Ishikawa (cell line): ENCODE measurements at regions not wholly inside any gene's neighbourhood (a gene's known extent, or its start where the extent isn't known, plus 50 kb on each side); places are given as distances from the start of the nearest gene placed in this dataset.
A peak's percentile ranks its signal among the peaks of the same experiment; 100 is the strongest.

ENCODE experiments used
- CEBPB ChIP-seq: IDR thresholded peaks from 2 replicates; pipeline ENCODE4 v1.6.1; 2012
- CREB1 ChIP-seq: IDR thresholded peaks from 2 replicates; pipeline ENCODE4 v1.6.1; 2012; ENCODE audit warnings: low read depth
- EGR1 ChIP-seq: IDR thresholded peaks from 2 replicates; pipeline ENCODE4 v1.6.1; 2012
- EP300 ChIP-seq: IDR thresholded peaks from 2 replicates; pipeline ENCODE4 v1.6.1; 2012; ENCODE audit warnings: borderline replicate concordance
- FOXM1 ChIP-seq: IDR thresholded peaks from 2 replicates; pipeline ENCODE4 v1.6.1; 2012; ENCODE audit warnings: low read depth, borderline replicate concordance
- NFIC ChIP-seq: IDR thresholded peaks from 2 replicates; pipeline ENCODE4 v1.6.1; 2012
- RAD21 ChIP-seq: IDR thresholded peaks from 2 replicates; pipeline ENCODE4 v1.6.1; 2012; ENCODE audit warnings: low read depth
- TAF1 ChIP-seq: IDR thresholded peaks from 2 replicates; pipeline ENCODE4 v1.6.1; 2012; ENCODE audit warnings: low read depth, mild to moderate bottlenecking
- TCF12 ChIP-seq: IDR thresholded peaks from 2 replicates; pipeline ENCODE4 v1.6.1; 2012; ENCODE audit warnings: low read depth
- TEAD4 ChIP-seq: IDR thresholded peaks from 2 replicates; pipeline ENCODE4 v1.6.1; 2012
- YY1 ChIP-seq: IDR thresholded peaks from 2 replicates; pipeline ENCODE4 v1.6.1; 2012; ENCODE audit warnings: low read depth
- ZBTB7A ChIP-seq: IDR thresholded peaks from 2 replicates; pipeline ENCODE4 v1.6.1; 2012; ENCODE audit warnings: low read depth
- TF ChIP-seq, protein P1 (sequence below): IDR thresholded peaks from 2 replicates; pipeline ENCODE4 v1.6.1; 2012; ENCODE audit warnings: low read depth, mild to moderate bottlenecking
- TF ChIP-seq, protein P2 (sequence below): IDR thresholded peaks from 2 replicates; pipeline ENCODE4 v1.6.1; 2012
- TF ChIP-seq, protein P3 (sequence below): IDR thresholded peaks from 2 replicates; pipeline ENCODE4 v1.6.1; 2012

DNA sequence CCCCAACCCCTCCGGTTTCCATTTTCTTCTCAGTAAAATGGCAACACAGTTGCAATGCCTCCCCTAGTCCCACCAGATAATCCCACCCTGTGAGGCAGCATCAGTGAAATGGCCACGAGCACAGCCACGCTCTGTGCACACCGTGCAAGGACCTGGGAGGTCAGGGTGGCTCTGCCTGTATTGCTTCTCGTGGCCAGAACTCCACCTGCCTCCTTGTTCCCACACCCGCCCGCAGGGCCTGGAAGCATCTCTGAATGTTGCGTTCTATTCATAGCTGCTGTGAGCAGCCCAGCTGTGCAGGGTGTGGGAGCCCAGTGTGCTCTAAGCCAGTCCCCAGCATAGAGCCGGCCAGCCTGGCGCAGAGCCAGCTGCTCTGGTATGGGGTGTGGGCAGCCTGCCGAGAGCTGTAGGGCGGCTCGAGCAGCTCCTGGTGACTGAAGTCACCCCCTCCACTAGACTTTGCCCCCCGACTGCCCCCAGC lies 161.1 kb downstream of the DLL1 start:
- TF ChIP-seq RAD21 (peak; percentile 8; the same call in 1 of the 2 replicates), TAF1 (no peak), YY1 (no peak), NFIC (peak; percentile 95), EP300 (peak; percentile 71), ZBTB7A (no peak), TCF12 (peak; percentile 86), TEAD4 (peak; percentile 69), CREB1 (no peak), EGR1 (no peak), FOXM1 (peak; percentile 28; the same call in 1 of the 2 replicates), CEBPB (no peak)
- TF ChIP-seq, protein P1, sequence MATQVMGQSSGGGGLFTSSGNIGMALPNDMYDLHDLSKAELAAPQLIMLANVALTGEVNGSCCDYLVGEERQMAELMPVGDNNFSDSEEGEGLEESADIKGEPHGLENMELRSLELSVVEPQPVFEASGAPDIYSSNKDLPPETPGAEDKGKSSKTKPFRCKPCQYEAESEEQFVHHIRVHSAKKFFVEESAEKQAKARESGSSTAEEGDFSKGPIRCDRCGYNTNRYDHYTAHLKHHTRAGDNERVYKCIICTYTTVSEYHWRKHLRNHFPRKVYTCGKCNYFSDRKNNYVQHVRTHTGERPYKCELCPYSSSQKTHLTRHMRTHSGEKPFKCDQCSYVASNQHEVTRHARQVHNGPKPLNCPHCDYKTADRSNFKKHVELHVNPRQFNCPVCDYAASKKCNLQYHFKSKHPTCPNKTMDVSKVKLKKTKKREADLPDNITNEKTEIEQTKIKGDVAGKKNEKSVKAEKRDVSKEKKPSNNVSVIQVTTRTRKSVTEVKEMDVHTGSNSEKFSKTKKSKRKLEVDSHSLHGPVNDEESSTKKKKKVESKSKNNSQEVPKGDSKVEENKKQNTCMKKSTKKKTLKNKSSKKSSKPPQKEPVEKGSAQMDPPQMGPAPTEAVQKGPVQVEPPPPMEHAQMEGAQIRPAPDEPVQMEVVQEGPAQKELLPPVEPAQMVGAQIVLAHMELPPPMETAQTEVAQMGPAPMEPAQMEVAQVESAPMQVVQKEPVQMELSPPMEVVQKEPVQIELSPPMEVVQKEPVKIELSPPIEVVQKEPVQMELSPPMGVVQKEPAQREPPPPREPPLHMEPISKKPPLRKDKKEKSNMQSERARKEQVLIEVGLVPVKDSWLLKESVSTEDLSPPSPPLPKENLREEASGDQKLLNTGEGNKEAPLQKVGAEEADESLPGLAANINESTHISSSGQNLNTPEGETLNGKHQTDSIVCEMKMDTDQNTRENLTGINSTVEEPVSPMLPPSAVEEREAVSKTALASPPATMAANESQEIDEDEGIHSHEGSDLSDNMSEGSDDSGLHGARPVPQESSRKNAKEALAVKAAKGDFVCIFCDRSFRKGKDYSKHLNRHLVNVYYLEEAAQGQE: no peak
- TF ChIP-seq, protein P2, sequence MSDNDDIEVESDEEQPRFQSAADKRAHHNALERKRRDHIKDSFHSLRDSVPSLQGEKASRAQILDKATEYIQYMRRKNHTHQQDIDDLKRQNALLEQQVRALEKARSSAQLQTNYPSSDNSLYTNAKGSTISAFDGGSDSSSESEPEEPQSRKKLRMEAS: peak; percentile 8; the same call in 1 of the 2 replicates
- TF ChIP-seq, protein P3, sequence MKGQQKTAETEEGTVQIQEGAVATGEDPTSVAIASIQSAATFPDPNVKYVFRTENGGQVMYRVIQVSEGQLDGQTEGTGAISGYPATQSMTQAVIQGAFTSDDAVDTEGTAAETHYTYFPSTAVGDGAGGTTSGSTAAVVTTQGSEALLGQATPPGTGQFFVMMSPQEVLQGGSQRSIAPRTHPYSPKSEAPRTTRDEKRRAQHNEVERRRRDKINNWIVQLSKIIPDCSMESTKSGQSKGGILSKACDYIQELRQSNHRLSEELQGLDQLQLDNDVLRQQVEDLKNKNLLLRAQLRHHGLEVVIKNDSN: no peak

DNA sequence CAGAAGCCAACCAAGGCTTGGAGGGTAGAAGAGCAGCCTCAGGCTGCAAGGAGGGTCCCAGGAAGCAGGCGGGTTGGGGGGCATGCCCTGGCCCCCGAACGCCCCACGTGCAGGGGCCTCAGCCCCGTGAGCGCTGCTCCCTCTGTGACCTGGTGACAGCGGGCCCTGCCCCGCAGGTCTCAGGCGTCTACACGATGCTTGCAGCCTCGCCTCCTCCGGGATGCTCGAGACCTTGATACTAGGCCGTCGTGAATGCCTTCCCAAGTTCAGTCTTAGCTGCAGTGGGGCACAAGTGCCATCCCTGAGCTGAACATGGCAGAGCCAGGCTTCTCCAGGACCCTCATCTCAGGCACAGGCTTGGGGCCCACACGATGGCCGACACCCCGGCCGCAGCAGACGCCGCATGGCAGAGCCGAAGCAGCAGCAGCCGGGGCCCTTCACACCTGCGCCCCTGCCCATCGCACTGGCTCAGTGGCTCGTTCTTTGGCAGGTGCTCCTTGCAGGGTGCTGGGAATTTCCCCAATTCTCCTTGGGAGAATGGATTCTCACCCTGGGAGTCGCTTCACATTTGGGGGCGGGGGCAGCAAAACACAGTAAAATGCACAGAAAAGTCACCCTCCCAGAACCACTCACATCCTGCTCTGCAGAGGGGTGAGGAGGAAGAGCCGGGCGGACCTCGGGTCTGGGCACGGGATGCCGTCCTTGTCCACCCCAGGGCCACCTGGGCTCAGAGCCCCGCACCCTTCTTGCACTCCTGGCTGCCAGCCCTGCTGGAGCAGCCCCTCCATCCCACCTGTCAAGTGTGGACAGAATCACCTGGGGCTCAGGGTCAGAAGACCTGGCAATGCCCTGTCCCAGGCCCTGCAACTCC lies 161.8 kb downstream of the DLL1 start:
- TF ChIP-seq TCF12 (no peak), FOXM1 (no peak), EGR1 (no peak), RAD21 (no peak), CREB1 (no peak), CEBPB (no peak), EP300 (no peak), TEAD4 (no peak), NFIC (no peak), TAF1 (no peak), YY1 (no peak), ZBTB7A (no peak)
- TF ChIP-seq, protein P2: no peak
- TF ChIP-seq, protein P3: no peak
- TF ChIP-seq, protein P1: no peak

DNA sequence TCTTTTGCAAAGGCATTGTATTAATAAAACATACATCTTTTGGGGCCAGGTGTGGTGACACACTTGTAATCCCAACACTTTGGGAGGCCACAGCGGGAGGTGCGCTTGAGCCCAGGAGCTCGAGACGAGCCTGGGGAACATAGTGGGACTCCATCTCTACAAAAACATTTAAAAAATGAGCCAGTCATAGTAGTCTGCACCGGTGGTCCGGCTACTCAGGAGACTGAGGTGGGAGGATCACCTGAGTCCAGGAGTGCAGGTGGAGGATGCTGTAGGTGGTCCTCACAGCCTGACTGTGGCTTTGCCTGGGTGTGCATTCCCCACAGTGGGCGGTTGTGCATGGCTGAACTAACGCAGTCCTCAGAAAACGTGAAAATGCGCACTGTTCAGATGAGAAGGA lies 162.5 kb downstream of the DLL1 start:
- TF ChIP-seq TEAD4 (no peak), CREB1 (no peak), TAF1 (no peak), EGR1 (no peak), RAD21 (no peak), TCF12 (no peak), ZBTB7A (no peak), EP300 (no peak), YY1 (no peak), NFIC (no peak), FOXM1 (no peak)
- TF ChIP-seq, protein P2: no peak
- TF ChIP-seq, protein P1: no peak

DNA sequence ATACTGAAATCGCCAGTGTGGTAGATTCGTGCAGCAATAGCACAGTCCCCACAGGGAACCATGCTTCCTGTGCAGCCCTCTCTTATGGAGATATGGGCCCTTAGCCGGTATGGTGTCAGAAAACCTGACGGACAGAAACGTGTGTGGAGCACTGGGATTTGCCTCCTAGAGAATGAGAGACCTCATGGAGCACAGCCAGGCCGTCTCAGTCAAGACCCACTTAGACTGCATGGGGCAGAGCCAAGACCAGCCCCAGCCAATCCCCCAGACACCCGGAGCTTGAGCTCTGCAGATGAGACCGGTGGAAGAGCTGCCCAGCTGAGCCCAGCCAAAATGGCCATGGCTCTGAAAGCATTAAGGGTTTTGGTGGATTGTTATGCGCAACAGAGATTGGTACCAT lies 163.7 kb downstream of the DLL1 start:
- TF ChIP-seq EGR1 (no peak), CREB1 (no peak), EP300 (no peak), NFIC (no peak), RAD21 (no peak), TAF1 (no peak), FOXM1 (no peak), YY1 (no peak), TCF12 (no peak), CEBPB (no peak), TEAD4 (no peak), ZBTB7A (no peak)
- TF ChIP-seq, protein P2: no peak
- TF ChIP-seq, protein P1: no peak
- TF ChIP-seq, protein P3: no peak
